ENCODE measurements at regions not wholly inside any gene's neighbourhood (a gene's known extent, or its start where the extent isn't known, plus 50 kb on each side); places are given as distances from the start of the nearest gene placed in this dataset.

GRCh38 chr7:113805976-113806375 lies 112.8 kb downstream of the PPP1R3A start:
- Histone ChIP-seq H3K4me1 (no peaks in the 10 kb centered on the region), H3K27ac (no peak overlapping the region), H3K9me3 (no peaks in the 10 kb centered on the region), H3K27me3 (no peaks in the 10 kb centered on the region), H3K4me3 (no peak overlapping the region), H3K36me3 (no peaks in the 10 kb centered on the region)
- WGBS, 2 donors: 65 to 83% methylated on average over 1 of the region's 1 CpG
- TF ChIP-seq CTCF (IDR thresholded peaks at IDR 0.05) (no peak), EP300 (IDR thresholded peaks at IDR 0.05) (no peak), POLR2A (IDR thresholded peaks at IDR 0.05) (no peak)
- DNase-seq (ENCODE audit: low spot score in 2 of 2): no peak

- Histone ChIP-seq H3K4me1 (no peaks in the 10 kb centered on the region), H3K36me3 (no peaks in the 10 kb centered on the region), H3K27me3 (no peaks in the 10 kb centered on the region), H3K9me3 (no peaks in the 10 kb centered on the region), H3K27ac (no peak overlapping the region), H3K4me3 (no peak overlapping the region)
- WGBS, 2 donors: 89% methylated on average over 6 of the region's 6 CpGs
- TF ChIP-seq CTCF (IDR thresholded peaks at IDR 0.05) (no peak), EP300 (IDR thresholded peaks at IDR 0.05) (no peak), POLR2A (IDR thresholded peaks at IDR 0.05) (no peak)
- no peak for DNase-seq (ENCODE audit: low spot score in 2 of 2)
These were observed 114.2 kb downstream of the PPP1R3A start for GRCh38 chr7:113804475-113805095.

GRCh38 chr7:113801751-113802150 lies 117.1 kb downstream of the PPP1R3A start:
- H3K4me3 ChIP-seq: no peak overlapping the region
- H3K36me3 ChIP-seq: no peaks in the 10 kb centered on the region
- DNase-seq (ENCODE audit: low spot score in 2 of 2): no peak
- 81 to 86% methylated on average over 1 of the region's 1 CpG for WGBS, 2 donors
- no peak overlapping the region for H3K27ac ChIP-seq
- H3K27me3 ChIP-seq: no peaks in the 10 kb centered on the region
- H3K4me1 ChIP-seq: no peaks in the 10 kb centered on the region
- TF ChIP-seq CTCF (IDR thresholded peaks at IDR 0.05): no peak
- no peak for TF ChIP-seq EP300 (IDR thresholded peaks at IDR 0.05)
- TF ChIP-seq POLR2A (IDR thresholded peaks at IDR 0.05): no peak
- H3K9me3 ChIP-seq: no peaks in the 10 kb centered on the region

- Histone ChIP-seq H3K4me1 (no peaks in the 10 kb centered on the region), H3K9me3 (no peaks in the 10 kb centered on the region), H3K27ac (no peak overlapping the region), H3K4me3 (no peak overlapping the region), H3K27me3 (no peaks in the 10 kb centered on the region), H3K36me3 (no peaks in the 10 kb centered on the region)
- TF ChIP-seq CTCF (IDR thresholded peaks at IDR 0.05): no peak
- TF ChIP-seq EP300 (IDR thresholded peaks at IDR 0.05): no peak
- no peak for TF ChIP-seq POLR2A (IDR thresholded peaks at IDR 0.05)
- DNase-seq (ENCODE audit: low spot score in 2 of 2): no peak
- WGBS, 2 donors: 56 to 66% methylated on average over 2 of the region's 2 CpGs
These were observed 118.0 kb downstream of the PPP1R3A start for GRCh38 chr7:113800826-113801225.

GRCh38 chr7:113799896-113800295 lies 118.9 kb downstream of the PPP1R3A start:
- no peaks in the 10 kb centered on the region for H3K4me1 ChIP-seq
- TF ChIP-seq POLR2A (IDR thresholded peaks at IDR 0.05): no peak
- no peak for TF ChIP-seq EP300 (IDR thresholded peaks at IDR 0.05)
- no peak for TF ChIP-seq CTCF (IDR thresholded peaks at IDR 0.05)
- no peak overlapping the region for H3K27ac ChIP-seq
- H3K4me3 ChIP-seq: no peak overlapping the region
- H3K27me3 ChIP-seq: no peaks in the 10 kb centered on the region
- WGBS, 2 donors: 70 to 80% methylated on average over 3 of the region's 3 CpGs
- DNase-seq (ENCODE audit: low spot score in 2 of 2): no peak
- no peaks in the 10 kb centered on the region for H3K9me3 ChIP-seq
- no peaks in the 10 kb centered on the region for H3K36me3 ChIP-seq
